Hepatocyte (in vitro differentiated cells): ENCODE measurements at regions not wholly inside any gene's neighbourhood (a gene's known extent, or its start where the extent isn't known, plus 50 kb on each side); places are given as distances from the start of the nearest gene placed in this dataset.

Experiments
- CTCF ChIP-seq: fragments of 200-600 bp; sonication (generic); IDR thresholded peaks from 2 replicates; pipeline ENCODE4 v1.5.1; 2016; ENCODE audit warnings: antibody characterized with exemption, mild to moderate bottlenecking; ENCODE audit not compliant: poor library complexity
- EZH2 ChIP-seq: fragments of 200-600 bp; sonication (generic); IDR thresholded peaks from 2 replicates; pipeline ENCODE4 v1.6.1; 2016; ENCODE audit warnings: antibody characterized with exemption, mild to moderate bottlenecking, borderline replicate concordance

- no peak for TF ChIP-seq EZH2
- TF ChIP-seq CTCF: no peak
Observed at GRCh38 chr14:34050606-34051005, 99.7 kb upstream of the EGLN3 start.
